ENCODE measurements at regions not wholly inside any gene's neighbourhood (a gene's known extent, or its start where the extent isn't known, plus 50 kb on each side); places are given as distances from the start of the nearest gene placed in this dataset.

GRCh38 chr4:163588532-163588931 lies 94.0 kb downstream of the TMA16 start:
- Histone ChIP-seq H4K91ac (replicated peaks; ENCODE audit: insufficient read length, low read length) (no peak overlapping the region), H3K9me3 (ENCODE audit: insufficient read depth in 2 of 2, low read depth in 1 of 2, low read length in 1 of 2) (peaks cover 2 to 5% of the 10 kb centered on the region in 2 experiments; a peak in 1 of 4 replicates), H2AK5ac (ENCODE audit: low read depth, low read length) (no peak overlapping the region), H4K8ac (ENCODE audit: extremely low read depth, insufficient read depth, low read length) (no peak overlapping the region), H3K9ac (replicated peaks in 1 of 4; ENCODE audit: extremely low read depth in 1 of 4, low read depth in 3 of 4, low read length in 3 of 4) (no peak overlapping the region), H3K4me2 (ENCODE audit: insufficient read depth in 1 of 2, low read depth in 2 of 2, low read length in 2 of 2) (no peak overlapping the region), H2AFZ (ENCODE audit: low read length) (no peak overlapping the region), H3K18ac (ENCODE audit: extremely low read depth, low read length) (no peak overlapping the region), H4K5ac (ENCODE audit: insufficient read length, low read depth, low read length) (no peak overlapping the region), H3K27ac (ENCODE audit: low read depth, low read length) (no peak overlapping the region), H3K36me3 (ENCODE audit: control insufficient read depth in 2 of 4, insufficient read depth in 4 of 4, low read length in 3 of 4) (no peaks in the 10 kb centered on the region), H3K56ac (replicated peaks; ENCODE audit: insufficient read length, low read depth, low read length) (no peak overlapping the region), H3K4ac (replicated peaks; ENCODE audit: insufficient read length, low read depth, low read length) (no peak overlapping the region), H2BK20ac (ENCODE audit: low read length) (no peak overlapping the region), H2BK120ac (replicated peaks; ENCODE audit: low read depth, low read length) (no peak overlapping the region), H3K14ac (ENCODE audit: insufficient read length) (no peak overlapping the region), H3K23ac (ENCODE audit: insufficient read length) (no peak overlapping the region), H2BK5ac (ENCODE audit: low read depth, low read length) (no peak overlapping the region), H3K27me3 (replicated peaks in 1 of 4; ENCODE audit: control insufficient read depth in 3 of 4, extremely low read depth in 1 of 4, insufficient read depth in 3 of 4, low read length in 3 of 4) (no peaks in the 10 kb centered on the region), H3K79me1 (ENCODE audit: low read depth, low read length) (no peaks in the 10 kb centered on the region), H3K23me2 (ENCODE audit: low read depth, low read length) (no peaks in the 10 kb centered on the region), H3K4me3 (ENCODE audit: extremely low read depth in 1 of 4, insufficient read depth in 2 of 4, low read depth in 3 of 4, low read length in 4 of 4) (no peak overlapping the region), H3K4me1 (replicated peaks in 1 of 4; ENCODE audit: control insufficient read depth in 3 of 4, insufficient read depth in 4 of 4, low read length in 3 of 4) (no peaks in the 10 kb centered on the region), H3K79me2 (ENCODE audit: control insufficient read depth in 1 of 2, insufficient read depth in 2 of 2, low read length in 2 of 2) (no peaks in the 10 kb centered on the region), H4K20me1 (replicated peaks in 1 of 2; ENCODE audit: control insufficient read depth in 1 of 2, insufficient read depth in 2 of 2, low read length in 2 of 2) (no peaks in the 10 kb centered on the region), H2BK12ac (ENCODE audit: low read depth, low read length) (no peak overlapping the region), H2BK15ac (ENCODE audit: low read length) (no peak overlapping the region)
- DNase-seq (ENCODE audit: low read depth in 1 of 2, low spot score in 2 of 2) = no peak
- WGBS, 2 experiments (ENCODE audit: extremely low coverage in 1 of 2, insufficient coverage in 1 of 2, insufficient read length in 1 of 2, insufficient replicate concordance in 2 of 2, low coverage in 1 of 2, low lambda C conversion rate in 2 of 2, missing lambda C conversion rate in 1 of 2) = 87% methylated on average over 2 of the region's 2 CpGs; no CpG with 5 or more reads in 1 of the 2 experiments
- FAIRE-seq = no peak
- ChIA-PET CTCF (ENCODE audit: partially characterized antibody) (interaction anchor here (1.2 to 1.7 kb wide), 3 partner anchors 11 to 29 kb away, joined by 3 to 5 read pairs (median 5); no protein-coding TSS in a partner anchor), POLR2A (ENCODE audit: partially characterized antibody) (no interaction called here)
- TF ChIP-seq MAX (IDR thresholded peaks at IDR 0.05) = no peak
- TF ChIP-seq PHF8 (conservative IDR thresholded peaks at IDR 0.05; ENCODE audit: low read depth, low read length) = no peak
- TF ChIP-seq, protein P1, sequence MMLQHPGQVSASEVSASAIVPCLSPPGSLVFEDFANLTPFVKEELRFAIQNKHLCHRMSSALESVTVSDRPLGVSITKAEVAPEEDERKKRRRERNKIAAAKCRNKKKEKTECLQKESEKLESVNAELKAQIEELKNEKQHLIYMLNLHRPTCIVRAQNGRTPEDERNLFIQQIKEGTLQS (IDR thresholded peaks at IDR 0.05; ENCODE audit: insufficient read depth, low read depth, low read length) = no peak
- TF ChIP-seq POLR2AphosphoS5 (IDR thresholded peaks at IDR 0.05; ENCODE audit: low read depth, low read length) = no peak

Measured in H1 (cell line).